Hepatocyte (in vitro differentiated cells): ENCODE measurements at regions not wholly inside any gene's neighbourhood (a gene's known extent, or its start where the extent isn't known, plus 50 kb on each side); places are given as distances from the start of the nearest gene placed in this dataset.

Experiments used
- EZH2 ChIP-seq: fragments of 200-600 bp; sonication (generic); IDR thresholded peaks from 2 replicates; pipeline ENCODE4 v1.6.1; 2016; ENCODE audit warnings: antibody characterized with exemption, mild to moderate bottlenecking, borderline replicate concordance
- TF ChIP-seq, protein P1 (sequence below): fragments of 200-600 bp; sonication (generic); IDR thresholded peaks from 2 replicates; pipeline ENCODE4 v1.5.1; 2016; ENCODE audit warnings: antibody characterized with exemption, mild to moderate bottlenecking; ENCODE audit not compliant: poor library complexity

DNA sequence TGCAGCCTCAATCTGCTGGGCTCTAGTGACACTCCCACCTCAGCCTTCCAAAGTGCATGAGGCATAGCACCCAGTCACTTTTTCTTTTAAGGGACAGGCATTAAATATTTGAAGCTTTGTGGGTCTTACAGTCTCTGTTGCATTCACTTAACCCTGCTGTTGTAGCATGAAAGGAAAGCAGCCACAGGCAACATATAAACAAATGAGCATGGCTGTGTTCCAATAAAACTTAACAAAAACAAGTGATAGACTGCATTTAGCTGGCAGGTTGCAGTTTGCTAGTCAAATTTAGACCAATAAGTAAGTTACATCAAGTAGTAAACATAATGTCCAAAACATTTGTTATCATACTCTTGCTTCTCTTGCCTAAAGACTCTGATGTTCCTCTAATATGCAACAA is 297.3 kb upstream of the MMADHC start:
- no peak for TF ChIP-seq EZH2
- TF ChIP-seq, protein P1, sequence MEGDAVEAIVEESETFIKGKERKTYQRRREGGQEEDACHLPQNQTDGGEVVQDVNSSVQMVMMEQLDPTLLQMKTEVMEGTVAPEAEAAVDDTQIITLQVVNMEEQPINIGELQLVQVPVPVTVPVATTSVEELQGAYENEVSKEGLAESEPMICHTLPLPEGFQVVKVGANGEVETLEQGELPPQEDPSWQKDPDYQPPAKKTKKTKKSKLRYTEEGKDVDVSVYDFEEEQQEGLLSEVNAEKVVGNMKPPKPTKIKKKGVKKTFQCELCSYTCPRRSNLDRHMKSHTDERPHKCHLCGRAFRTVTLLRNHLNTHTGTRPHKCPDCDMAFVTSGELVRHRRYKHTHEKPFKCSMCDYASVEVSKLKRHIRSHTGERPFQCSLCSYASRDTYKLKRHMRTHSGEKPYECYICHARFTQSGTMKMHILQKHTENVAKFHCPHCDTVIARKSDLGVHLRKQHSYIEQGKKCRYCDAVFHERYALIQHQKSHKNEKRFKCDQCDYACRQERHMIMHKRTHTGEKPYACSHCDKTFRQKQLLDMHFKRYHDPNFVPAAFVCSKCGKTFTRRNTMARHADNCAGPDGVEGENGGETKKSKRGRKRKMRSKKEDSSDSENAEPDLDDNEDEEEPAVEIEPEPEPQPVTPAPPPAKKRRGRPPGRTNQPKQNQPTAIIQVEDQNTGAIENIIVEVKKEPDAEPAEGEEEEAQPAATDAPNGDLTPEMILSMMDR, result no peak
